OCI-LY1 (cell line): ENCODE measurements at regions not wholly inside any gene's neighbourhood (a gene's known extent, or its start where the extent isn't known, plus 50 kb on each side); places are given as distances from the start of the nearest gene placed in this dataset.

Experiments used
- EZH2 ChIP-seq: fragments of 200-600 bp; sonication (generic), shearing (Covaris generic); IDR thresholded peaks from 2 replicates; pipeline ENCODE4 v1.8.0; 2017; ENCODE audit warnings: borderline replicate concordance, mixed run types, mild to moderate bottlenecking, antibody characterized with exemption, low read length, moderate library complexity, mixed read lengths
- TF ChIP-seq, protein P1 (sequence below): fragments of 200-600 bp; sonication (generic), shearing (Covaris generic); IDR thresholded peaks from 2 replicates; pipeline ENCODE4 v1.5.1; 2017; ENCODE audit warnings: mild to moderate bottlenecking, antibody characterized with exemption, low read length, moderate library complexity, mixed read lengths

DNA sequence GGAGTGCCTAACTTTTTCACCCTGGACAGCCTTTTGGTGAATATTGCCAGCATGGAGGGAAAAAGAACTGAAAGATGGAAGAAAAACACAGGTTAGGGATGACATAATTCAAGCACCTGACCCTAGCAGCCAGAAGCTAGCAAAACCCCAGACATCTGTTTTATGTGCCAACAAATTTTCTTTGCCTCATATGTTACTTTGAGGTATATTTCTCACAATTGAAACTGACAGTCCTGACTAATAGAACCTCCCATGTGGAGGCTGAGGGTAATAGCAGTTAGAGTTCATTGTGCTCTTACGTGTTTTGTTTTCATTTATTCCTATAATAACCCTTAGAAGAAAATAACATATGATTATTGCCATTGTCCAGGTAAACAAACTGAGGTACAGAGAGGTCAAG lies 71.5 kb upstream of the SLC25A26 start:
- TF ChIP-seq, protein P1, sequence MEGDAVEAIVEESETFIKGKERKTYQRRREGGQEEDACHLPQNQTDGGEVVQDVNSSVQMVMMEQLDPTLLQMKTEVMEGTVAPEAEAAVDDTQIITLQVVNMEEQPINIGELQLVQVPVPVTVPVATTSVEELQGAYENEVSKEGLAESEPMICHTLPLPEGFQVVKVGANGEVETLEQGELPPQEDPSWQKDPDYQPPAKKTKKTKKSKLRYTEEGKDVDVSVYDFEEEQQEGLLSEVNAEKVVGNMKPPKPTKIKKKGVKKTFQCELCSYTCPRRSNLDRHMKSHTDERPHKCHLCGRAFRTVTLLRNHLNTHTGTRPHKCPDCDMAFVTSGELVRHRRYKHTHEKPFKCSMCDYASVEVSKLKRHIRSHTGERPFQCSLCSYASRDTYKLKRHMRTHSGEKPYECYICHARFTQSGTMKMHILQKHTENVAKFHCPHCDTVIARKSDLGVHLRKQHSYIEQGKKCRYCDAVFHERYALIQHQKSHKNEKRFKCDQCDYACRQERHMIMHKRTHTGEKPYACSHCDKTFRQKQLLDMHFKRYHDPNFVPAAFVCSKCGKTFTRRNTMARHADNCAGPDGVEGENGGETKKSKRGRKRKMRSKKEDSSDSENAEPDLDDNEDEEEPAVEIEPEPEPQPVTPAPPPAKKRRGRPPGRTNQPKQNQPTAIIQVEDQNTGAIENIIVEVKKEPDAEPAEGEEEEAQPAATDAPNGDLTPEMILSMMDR: no peak
- no peak for TF ChIP-seq EZH2
